ENCODE measurements at regions not wholly inside any gene's neighbourhood (a gene's known extent, or its start where the extent isn't known, plus 50 kb on each side); places are given as distances from the start of the nearest gene placed in this dataset.

DNA sequence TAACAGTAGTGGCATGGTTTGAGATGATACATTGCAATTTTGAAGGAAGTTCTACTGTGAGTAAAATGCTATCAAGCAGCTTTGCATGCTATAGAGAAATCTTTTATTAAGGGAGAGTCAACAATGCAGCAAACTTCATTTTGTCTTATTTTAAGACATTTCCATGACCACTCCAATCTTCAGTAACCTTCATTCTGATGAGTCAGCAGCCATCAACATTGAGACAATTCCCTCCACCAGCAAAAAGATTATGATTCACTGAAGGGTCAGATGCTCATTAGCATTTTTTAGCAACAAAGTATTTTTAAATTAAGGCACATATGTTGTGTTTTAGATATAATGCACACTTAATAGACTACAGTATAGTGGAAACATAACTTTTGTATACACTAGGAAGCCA lies 235.7 kb downstream of the DSC3 start:
- H3K36me3 ChIP-seq (ENCODE audit: control insufficient read depth in 2 of 2, extremely low read depth in 1 of 2, insufficient read depth in 2 of 2, low read length in 2 of 2), result no peaks in the 10 kb centered on the region
- FAIRE-seq, result no peak
- no peak overlapping the region for H3K9ac ChIP-seq (ENCODE audit: control insufficient read depth, extremely low read depth, insufficient read depth, low read length)
- DNase-seq (ENCODE audit: low read depth, low spot score), result no peak
- H3K4me2 ChIP-seq (ENCODE audit: control insufficient read depth, extremely low read depth, insufficient read depth, low read depth, low read length), result no peak overlapping the region
- no peak overlapping the region for H3K4me3 ChIP-seq (ENCODE audit: control insufficient read depth in 2 of 3, extremely low read depth in 1 of 3, insufficient read depth in 2 of 3, low read depth in 1 of 3, low read length in 3 of 3)
- no peak overlapping the region for H3K27ac ChIP-seq (ENCODE audit: control insufficient read depth, insufficient read depth, low read length)
- no peak overlapping the region for H2AFZ ChIP-seq (ENCODE audit: control insufficient read depth, low read length)
- dilution Hi-C loops (cut with MboI; ENCODE audit: extremely low pct_ligation_motif_present, low sequenced_read_pairs), result no loop called here
- H3K79me2 ChIP-seq (ENCODE audit: control insufficient read depth, insufficient read depth, low read length), result no peaks in the 10 kb centered on the region
- no peaks in the 10 kb centered on the region for H3K9me3 ChIP-seq (ENCODE audit: control insufficient read depth, low read depth, low read length)
- no peak for TF ChIP-seq EZH2 (IDR thresholded peaks at IDR 0.05; ENCODE audit: low read length)
- TF ChIP-seq, protein P1, sequence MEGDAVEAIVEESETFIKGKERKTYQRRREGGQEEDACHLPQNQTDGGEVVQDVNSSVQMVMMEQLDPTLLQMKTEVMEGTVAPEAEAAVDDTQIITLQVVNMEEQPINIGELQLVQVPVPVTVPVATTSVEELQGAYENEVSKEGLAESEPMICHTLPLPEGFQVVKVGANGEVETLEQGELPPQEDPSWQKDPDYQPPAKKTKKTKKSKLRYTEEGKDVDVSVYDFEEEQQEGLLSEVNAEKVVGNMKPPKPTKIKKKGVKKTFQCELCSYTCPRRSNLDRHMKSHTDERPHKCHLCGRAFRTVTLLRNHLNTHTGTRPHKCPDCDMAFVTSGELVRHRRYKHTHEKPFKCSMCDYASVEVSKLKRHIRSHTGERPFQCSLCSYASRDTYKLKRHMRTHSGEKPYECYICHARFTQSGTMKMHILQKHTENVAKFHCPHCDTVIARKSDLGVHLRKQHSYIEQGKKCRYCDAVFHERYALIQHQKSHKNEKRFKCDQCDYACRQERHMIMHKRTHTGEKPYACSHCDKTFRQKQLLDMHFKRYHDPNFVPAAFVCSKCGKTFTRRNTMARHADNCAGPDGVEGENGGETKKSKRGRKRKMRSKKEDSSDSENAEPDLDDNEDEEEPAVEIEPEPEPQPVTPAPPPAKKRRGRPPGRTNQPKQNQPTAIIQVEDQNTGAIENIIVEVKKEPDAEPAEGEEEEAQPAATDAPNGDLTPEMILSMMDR (optimal IDR thresholded peaks at IDR 0.05 in 1 of 3, IDR thresholded peaks at IDR 0.05 in 1 of 3, conservative IDR thresholded peaks at IDR 0.05 in 1 of 3; ENCODE audit: extremely low read depth in 1 of 3, insufficient read depth in 2 of 3, low read length in 3 of 3), result no peak
- no peaks in the 10 kb centered on the region for H3K4me1 ChIP-seq (ENCODE audit: control insufficient read depth, extremely low read depth, insufficient read depth, low read length)
- H4K20me1 ChIP-seq (ENCODE audit: control insufficient read depth, extremely low read depth, insufficient read depth, low read length), result no peaks in the 10 kb centered on the region
- no peaks in the 10 kb centered on the region for H3K9me1 ChIP-seq (ENCODE audit: control insufficient read depth, extremely low read depth, insufficient read depth, low read length)
- H3K27me3 ChIP-seq (ENCODE audit: control insufficient read depth, extremely low read depth, insufficient read depth, low read length), result no peaks in the 10 kb centered on the region

DNA sequence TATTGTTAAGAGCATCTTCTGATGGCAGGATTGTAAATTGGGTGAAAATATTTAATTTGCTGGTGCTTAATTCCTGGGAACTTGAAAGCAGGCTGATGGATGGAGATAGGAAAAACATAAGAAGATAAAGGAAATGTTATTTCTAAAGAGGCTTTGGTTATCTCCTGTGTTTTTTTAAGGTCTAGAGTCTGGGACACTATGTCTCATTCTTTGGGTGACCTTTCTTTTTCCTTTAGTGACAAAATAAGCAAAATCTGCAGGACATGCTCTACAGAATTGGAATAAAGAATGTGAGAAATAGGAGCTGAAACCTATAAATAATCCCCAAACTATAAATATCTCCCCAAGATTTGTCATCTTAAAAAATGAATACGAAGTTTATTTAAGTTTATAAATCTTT lies 241.7 kb downstream of the DSC3 start:
- TF ChIP-seq, protein P1 (optimal IDR thresholded peaks at IDR 0.05 in 1 of 3, IDR thresholded peaks at IDR 0.05 in 1 of 3, conservative IDR thresholded peaks at IDR 0.05 in 1 of 3; ENCODE audit: extremely low read depth in 1 of 3, insufficient read depth in 2 of 3, low read length in 3 of 3), result no peak
- no peak for TF ChIP-seq EZH2 (IDR thresholded peaks at IDR 0.05; ENCODE audit: low read length)
- no peak overlapping the region for H3K9ac ChIP-seq (ENCODE audit: control insufficient read depth, extremely low read depth, insufficient read depth, low read length)
- H3K9me3 ChIP-seq (ENCODE audit: control insufficient read depth, low read depth, low read length), result no peaks in the 10 kb centered on the region
- H3K27me3 ChIP-seq (ENCODE audit: control insufficient read depth, extremely low read depth, insufficient read depth, low read length), result no peaks in the 10 kb centered on the region
- no peaks in the 10 kb centered on the region for H3K4me1 ChIP-seq (ENCODE audit: control insufficient read depth, extremely low read depth, insufficient read depth, low read length)
- no peaks in the 10 kb centered on the region for H3K79me2 ChIP-seq (ENCODE audit: control insufficient read depth, insufficient read depth, low read length)
- no peak overlapping the region for H2AFZ ChIP-seq (ENCODE audit: control insufficient read depth, low read length)
- dilution Hi-C loops (cut with MboI; ENCODE audit: extremely low pct_ligation_motif_present, low sequenced_read_pairs), result no loop called here
- H3K36me3 ChIP-seq (ENCODE audit: control insufficient read depth in 2 of 2, extremely low read depth in 1 of 2, insufficient read depth in 2 of 2, low read length in 2 of 2), result no peaks in the 10 kb centered on the region
- no peaks in the 10 kb centered on the region for H3K9me1 ChIP-seq (ENCODE audit: control insufficient read depth, extremely low read depth, insufficient read depth, low read length)
- H3K4me3 ChIP-seq (ENCODE audit: control insufficient read depth in 2 of 3, extremely low read depth in 1 of 3, insufficient read depth in 2 of 3, low read depth in 1 of 3, low read length in 3 of 3), result no peak overlapping the region
- no peak overlapping the region for H3K27ac ChIP-seq (ENCODE audit: control insufficient read depth, insufficient read depth, low read length)
- no peaks in the 10 kb centered on the region for H4K20me1 ChIP-seq (ENCODE audit: control insufficient read depth, extremely low read depth, insufficient read depth, low read length)
- DNase-seq (ENCODE audit: low read depth, low spot score) (no peak), FAIRE-seq (no peak)
- no peak overlapping the region for H3K4me2 ChIP-seq (ENCODE audit: control insufficient read depth, extremely low read depth, insufficient read depth, low read depth, low read length)

Measured in keratinocyte (primary cell).